ENCODE measurements at regions not wholly inside any gene's neighbourhood (a gene's known extent, or its start where the extent isn't known, plus 50 kb on each side); places are given as distances from the start of the nearest gene placed in this dataset.

- Mint-ChIP-seq H3K27ac (no peak overlapping the region), H3K4me1 (no peaks in the 10 kb centered on the region), H3K27me3 (no peaks in the 10 kb centered on the region), H3K4me3 (no peak overlapping the region), H3K9me3 (peaks cover 1% of the 10 kb centered on the region), H3K36me3 (no peaks in the 10 kb centered on the region)
- no peak for ATAC-seq
These were observed 986.1 kb upstream of the FLRT2 start for GRCh38 chr14:84543859-84544258.

GRCh38 chr14:84544486-84545131, 985.3 kb upstream of the FLRT2 start:
- Mint-ChIP-seq H3K36me3 (no peaks in the 10 kb centered on the region), H3K27ac (no peak overlapping the region), H3K4me1 (no peaks in the 10 kb centered on the region), H3K27me3 (no peaks in the 10 kb centered on the region), H3K9me3 (peaks cover 5% of the 10 kb centered on the region), H3K4me3 (no peak overlapping the region)
- no peak for ATAC-seq

- H3K9me3 Mint-ChIP-seq: peaks cover 9% of the 10 kb centered on the region
- no peak overlapping the region for H3K27ac Mint-ChIP-seq
- H3K4me3 Mint-ChIP-seq: no peak overlapping the region
- no peaks in the 10 kb centered on the region for H3K4me1 Mint-ChIP-seq
- H3K36me3 Mint-ChIP-seq: no peaks in the 10 kb centered on the region
- no peak for ATAC-seq
- no peaks in the 10 kb centered on the region for H3K27me3 Mint-ChIP-seq
These were observed 983.7 kb upstream of the FLRT2 start for GRCh38 chr14:84546236-84546635.

GRCh38 chr14:84554136-84554535, 975.8 kb upstream of the FLRT2 start:
- Mint-ChIP-seq H3K36me3 (no peaks in the 10 kb centered on the region), H3K4me3 (no peak overlapping the region), H3K27ac (no peak overlapping the region), H3K9me3 (peaks cover 14% of the 10 kb centered on the region), H3K4me1 (no peaks in the 10 kb centered on the region), H3K27me3 (no peaks in the 10 kb centered on the region)
- no peak for ATAC-seq

- H3K4me1 Mint-ChIP-seq: no peaks in the 10 kb centered on the region
- no peak overlapping the region for H3K27ac Mint-ChIP-seq
- no peak for ATAC-seq
- no peak overlapping the region for H3K4me3 Mint-ChIP-seq
- H3K27me3 Mint-ChIP-seq: no peaks in the 10 kb centered on the region
- peaks cover 9% of the 10 kb centered on the region for H3K9me3 Mint-ChIP-seq
- H3K36me3 Mint-ChIP-seq: no peaks in the 10 kb centered on the region
These were observed 974.5 kb upstream of the FLRT2 start for GRCh38 chr14:84555493-84555892.

GRCh38 chr14:84566109-84566508, 963.8 kb upstream of the FLRT2 start:
- Mint-ChIP-seq H3K27ac (no peak overlapping the region), H3K4me1 (no peaks in the 10 kb centered on the region), H3K27me3 (no peaks in the 10 kb centered on the region)

GRCh38 chr14:84575681-84576080, 954.3 kb upstream of the FLRT2 start:
- Mint-ChIP-seq H3K27ac (no peak overlapping the region), H3K27me3 (no peaks in the 10 kb centered on the region), H3K36me3 (no peaks in the 10 kb centered on the region), H3K4me1 (no peaks in the 10 kb centered on the region), H3K9me3 (no peaks in the 10 kb centered on the region), H3K4me3 (no peak overlapping the region)
- ATAC-seq: no peak

More at GRCh38 chr14:84566109-84566508, 963.8 kb upstream of the FLRT2 start:
- H3K36me3 Mint-ChIP-seq: no peaks in the 10 kb centered on the region
- peaks cover 3% of the 10 kb centered on the region for H3K9me3 Mint-ChIP-seq
- no peak for ATAC-seq
- H3K4me3 Mint-ChIP-seq: no peak overlapping the region

GRCh38 chr14:84579292-84579691, 950.7 kb upstream of the FLRT2 start:
- Mint-ChIP-seq H3K27ac (no peak overlapping the region), H3K27me3 (no peaks in the 10 kb centered on the region), H3K4me3 (no peak overlapping the region), H3K36me3 (no peaks in the 10 kb centered on the region), H3K4me1 (no peaks in the 10 kb centered on the region), H3K9me3 (peaks cover 2% of the 10 kb centered on the region)
- no peak for ATAC-seq

- H3K27me3 Mint-ChIP-seq: no peaks in the 10 kb centered on the region
- no peaks in the 10 kb centered on the region for H3K36me3 Mint-ChIP-seq
- no peak for ATAC-seq
- no peaks in the 10 kb centered on the region for H3K4me1 Mint-ChIP-seq
- peaks cover 5% of the 10 kb centered on the region for H3K9me3 Mint-ChIP-seq
- H3K4me3 Mint-ChIP-seq: no peak overlapping the region
- no peak overlapping the region for H3K27ac Mint-ChIP-seq
These were observed 948.9 kb upstream of the FLRT2 start for GRCh38 chr14:84581041-84581440.

GRCh38 chr14:84584511-84584910, 945.4 kb upstream of the FLRT2 start:
- no peak overlapping the region for H3K4me3 Mint-ChIP-seq
- ATAC-seq: no peak
- H3K36me3 Mint-ChIP-seq: no peaks in the 10 kb centered on the region
- H3K4me1 Mint-ChIP-seq: no peaks in the 10 kb centered on the region
- H3K9me3 Mint-ChIP-seq: peaks cover 9% of the 10 kb centered on the region
- no peak overlapping the region for H3K27ac Mint-ChIP-seq
- H3K27me3 Mint-ChIP-seq: no peaks in the 10 kb centered on the region

- Mint-ChIP-seq H3K9me3 (peaks cover 4% of the 10 kb centered on the region), H3K36me3 (no peaks in the 10 kb centered on the region), H3K4me1 (no peaks in the 10 kb centered on the region), H3K27me3 (no peaks in the 10 kb centered on the region), H3K27ac (no peak overlapping the region), H3K4me3 (no peak overlapping the region)
- no peak for ATAC-seq
These were observed 938.0 kb upstream of the FLRT2 start for GRCh38 chr14:84591827-84592445.

GRCh38 chr14:84592770-84593169, 937.2 kb upstream of the FLRT2 start:
- Mint-ChIP-seq H3K9me3 (no peaks in the 10 kb centered on the region), H3K4me1 (no peaks in the 10 kb centered on the region), H3K27ac (no peak overlapping the region), H3K36me3 (no peaks in the 10 kb centered on the region), H3K4me3 (no peak overlapping the region), H3K27me3 (no peaks in the 10 kb centered on the region)
- no peak for ATAC-seq

- no peaks in the 10 kb centered on the region for H3K4me1 Mint-ChIP-seq
- ATAC-seq: no peak
- no peak overlapping the region for H3K27ac Mint-ChIP-seq
- H3K9me3 Mint-ChIP-seq: peaks cover 3% of the 10 kb centered on the region
- H3K27me3 Mint-ChIP-seq: no peaks in the 10 kb centered on the region
- H3K36me3 Mint-ChIP-seq: no peaks in the 10 kb centered on the region
- no peak overlapping the region for H3K4me3 Mint-ChIP-seq
These were observed 919.9 kb upstream of the FLRT2 start for GRCh38 chr14:84610086-84610485.

GRCh38 chr14:84622357-84622756, 907.6 kb upstream of the FLRT2 start:
- no peaks in the 10 kb centered on the region for H3K27me3 Mint-ChIP-seq
- no peak for ATAC-seq
- no peaks in the 10 kb centered on the region for H3K36me3 Mint-ChIP-seq
- no peak overlapping the region for H3K27ac Mint-ChIP-seq
- no peaks in the 10 kb centered on the region for H3K4me1 Mint-ChIP-seq
- peaks cover 6% of the 10 kb centered on the region for H3K9me3 Mint-ChIP-seq
- no peak overlapping the region for H3K4me3 Mint-ChIP-seq

- no peak overlapping the region for H3K27ac Mint-ChIP-seq
- no peak overlapping the region for H3K4me3 Mint-ChIP-seq
- H3K4me1 Mint-ChIP-seq: no peaks in the 10 kb centered on the region
- H3K36me3 Mint-ChIP-seq: no peaks in the 10 kb centered on the region
- ATAC-seq: no peak
- peaks cover 5% of the 10 kb centered on the region for H3K9me3 Mint-ChIP-seq
- no peaks in the 10 kb centered on the region for H3K27me3 Mint-ChIP-seq
These were observed 886.5 kb upstream of the FLRT2 start for GRCh38 chr14:84643446-84643845.

- Mint-ChIP-seq H3K4me3 (no peak overlapping the region), H3K27me3 (no peaks in the 10 kb centered on the region), H3K36me3 (no peaks in the 10 kb centered on the region), H3K9me3 (peaks cover 6% of the 10 kb centered on the region), H3K4me1 (no peaks in the 10 kb centered on the region), H3K27ac (no peak overlapping the region)
- no peak for ATAC-seq
These were observed 883.0 kb upstream of the FLRT2 start for GRCh38 chr14:84646786-84647500.

Data from stimulated activated memory B cell treated with anti-CD40 and anti-IgM and Interleukin-4, amounts not matched to agents 10 μg/mL and 1 μg/mL and 100 μg/mL, for 72 hours (primary cell).